ENCODE measurements at regions not wholly inside any gene's neighbourhood (a gene's known extent, or its start where the extent isn't known, plus 50 kb on each side); places are given as distances from the start of the nearest gene placed in this dataset.

- H3K9me3 ChIP-seq (ENCODE audit: severe bottlenecking): peaks cover 4% of the 10 kb centered on the region
- H3K27me3 ChIP-seq (ENCODE audit: insufficient read depth, low read depth, severe bottlenecking): no peaks in the 10 kb centered on the region
- peak; percentile 82 for DNase-seq
- no peaks in the 10 kb centered on the region for H3K36me3 ChIP-seq
- TF ChIP-seq CTCF (IDR thresholded peaks at IDR 0.05; ENCODE audit: low read depth, low read length): no peak
- H3K27ac ChIP-seq: peak overlapping the region; percentile 53
- H3K4me3 ChIP-seq (ENCODE audit: low read depth, low read length): no peak overlapping the region
These were observed 408.9 kb upstream of the AUTS2 start for GRCh38 chr7:69189406-69189805.

- H3K36me3 ChIP-seq: no peaks in the 10 kb centered on the region
- peaks cover 4% of the 10 kb centered on the region for H3K9me3 ChIP-seq (ENCODE audit: severe bottlenecking)
- H3K27ac ChIP-seq: no peak overlapping the region
- TF ChIP-seq CTCF (IDR thresholded peaks at IDR 0.05; ENCODE audit: low read depth, low read length): no peak
- no peak overlapping the region for H3K4me3 ChIP-seq (ENCODE audit: low read depth, low read length)
- no peak for DNase-seq
- H3K27me3 ChIP-seq (ENCODE audit: insufficient read depth, low read depth, severe bottlenecking): no peaks in the 10 kb centered on the region
These were observed 408.2 kb upstream of the AUTS2 start for GRCh38 chr7:69190025-69190424.

- Histone ChIP-seq H3K4me3 (ENCODE audit: low read depth, low read length) (no peak overlapping the region), H3K27ac (no peak overlapping the region), H3K9me3 (ENCODE audit: severe bottlenecking) (peaks cover 4% of the 10 kb centered on the region), H3K27me3 (ENCODE audit: insufficient read depth, low read depth, severe bottlenecking) (no peaks in the 10 kb centered on the region), H3K36me3 (no peaks in the 10 kb centered on the region)
- DNase-seq: no peak
- TF ChIP-seq CTCF (IDR thresholded peaks at IDR 0.05; ENCODE audit: low read depth, low read length): no peak
These were observed 407.5 kb upstream of the AUTS2 start for GRCh38 chr7:69190763-69191162.

GRCh38 chr7:69192134-69192533 is 406.1 kb upstream of the AUTS2 start:
- peaks cover 6% of the 10 kb centered on the region for H3K9me3 ChIP-seq (ENCODE audit: severe bottlenecking)
- no peak overlapping the region for H3K27ac ChIP-seq
- H3K36me3 ChIP-seq: no peaks in the 10 kb centered on the region
- no peak for TF ChIP-seq CTCF (IDR thresholded peaks at IDR 0.05; ENCODE audit: low read depth, low read length)
- no peak overlapping the region for H3K4me3 ChIP-seq (ENCODE audit: low read depth, low read length)
- no peaks in the 10 kb centered on the region for H3K27me3 ChIP-seq (ENCODE audit: insufficient read depth, low read depth, severe bottlenecking)
- DNase-seq: no peak

GRCh38 chr7:69193061-69193460 is 405.2 kb upstream of the AUTS2 start:
- no peaks in the 10 kb centered on the region for H3K27me3 ChIP-seq (ENCODE audit: insufficient read depth, low read depth, severe bottlenecking)
- peaks cover 6% of the 10 kb centered on the region for H3K9me3 ChIP-seq (ENCODE audit: severe bottlenecking)
- H3K36me3 ChIP-seq: no peaks in the 10 kb centered on the region
- no peak for DNase-seq
- H3K4me3 ChIP-seq (ENCODE audit: low read depth, low read length): no peak overlapping the region
- H3K27ac ChIP-seq: no peak overlapping the region
- TF ChIP-seq CTCF (IDR thresholded peaks at IDR 0.05; ENCODE audit: low read depth, low read length): no peak

GRCh38 chr7:69196593-69196992 is 401.7 kb upstream of the AUTS2 start:
- H3K36me3 ChIP-seq: no peaks in the 10 kb centered on the region
- H3K4me3 ChIP-seq (ENCODE audit: low read depth, low read length): no peak overlapping the region
- DNase-seq: no peak
- no peak overlapping the region for H3K27ac ChIP-seq
- no peak for TF ChIP-seq CTCF (IDR thresholded peaks at IDR 0.05; ENCODE audit: low read depth, low read length)
- H3K9me3 ChIP-seq (ENCODE audit: severe bottlenecking): peaks cover 2% of the 10 kb centered on the region
- H3K27me3 ChIP-seq (ENCODE audit: insufficient read depth, low read depth, severe bottlenecking): no peaks in the 10 kb centered on the region
